Muscle of leg (tissue), 3 donors: ENCODE measurements at regions not wholly inside any gene's neighbourhood (a gene's known extent, or its start where the extent isn't known, plus 50 kb on each side); places are given as distances from the start of the nearest gene placed in this dataset.
"Not testable (repeated sequence)": the region's sequence is repeated elsewhere in the genome, so short reads cannot be mapped to it uniquely, and the experiment has no call there.

Source experiments
- DNase-seq: peaks from one replicate; pipeline ENCODE4 v3.0.0; 2013
- H3K27ac ChIP-seq: one replicate; pipeline ENCODE4 v1.5.1; 2013; ENCODE audit warnings: mild to moderate bottlenecking, low read length, control low read depth
- H3K27me3 ChIP-seq: one replicate; pipeline ENCODE4 v1.6.1; 2013; ENCODE audit warnings: low read length; ENCODE audit not compliant: control insufficient read depth, insufficient read depth
- H3K36me3 ChIP-seq: one replicate; pipeline ENCODE4 v1.6.1; 2013; ENCODE audit warnings: low read length; ENCODE audit not compliant: control insufficient read depth, insufficient read depth
- H3K4me1 ChIP-seq: one replicate; pipeline ENCODE4 v1.6.1; 2013; ENCODE audit warnings: low read length; ENCODE audit not compliant: control insufficient read depth, insufficient read depth
- H3K4me3 ChIP-seq: one replicate; pipeline ENCODE4 v1.5.1; 2013; ENCODE audit warnings: low read length, control low read depth
- H3K9me3 ChIP-seq: replicated peaks from 2 replicates; pipeline ENCODE4 v1.6.1; 2013; ENCODE audit warnings: low read depth, low read length; ENCODE audit not compliant: control insufficient read depth
- WGBS: methylation state at CpG from one replicate; pipeline ENCODE4 v1.1.5; 2013; ENCODE audit warnings: missing lambda C conversion rate; ENCODE audit not compliant: insufficient coverage; 5-methylcytosine and 5-hydroxymethylcytosine counted together

- Histone ChIP-seq H3K36me3 (no peaks in the 10 kb centered on the region), H3K4me1 (no peaks in the 10 kb centered on the region), H3K27me3 (no peaks in the 10 kb centered on the region), H3K27ac (no peak overlapping the region), H3K9me3 (no peaks in the 10 kb centered on the region), H3K4me3 (no peak overlapping the region)
- WGBS: 92% methylated on average over 6 of the region's 6 CpGs
- no peak for DNase-seq
Observed at GRCh38 chr21:17118638-17119384, 394.0 kb upstream of the CXADR start.

DNA sequence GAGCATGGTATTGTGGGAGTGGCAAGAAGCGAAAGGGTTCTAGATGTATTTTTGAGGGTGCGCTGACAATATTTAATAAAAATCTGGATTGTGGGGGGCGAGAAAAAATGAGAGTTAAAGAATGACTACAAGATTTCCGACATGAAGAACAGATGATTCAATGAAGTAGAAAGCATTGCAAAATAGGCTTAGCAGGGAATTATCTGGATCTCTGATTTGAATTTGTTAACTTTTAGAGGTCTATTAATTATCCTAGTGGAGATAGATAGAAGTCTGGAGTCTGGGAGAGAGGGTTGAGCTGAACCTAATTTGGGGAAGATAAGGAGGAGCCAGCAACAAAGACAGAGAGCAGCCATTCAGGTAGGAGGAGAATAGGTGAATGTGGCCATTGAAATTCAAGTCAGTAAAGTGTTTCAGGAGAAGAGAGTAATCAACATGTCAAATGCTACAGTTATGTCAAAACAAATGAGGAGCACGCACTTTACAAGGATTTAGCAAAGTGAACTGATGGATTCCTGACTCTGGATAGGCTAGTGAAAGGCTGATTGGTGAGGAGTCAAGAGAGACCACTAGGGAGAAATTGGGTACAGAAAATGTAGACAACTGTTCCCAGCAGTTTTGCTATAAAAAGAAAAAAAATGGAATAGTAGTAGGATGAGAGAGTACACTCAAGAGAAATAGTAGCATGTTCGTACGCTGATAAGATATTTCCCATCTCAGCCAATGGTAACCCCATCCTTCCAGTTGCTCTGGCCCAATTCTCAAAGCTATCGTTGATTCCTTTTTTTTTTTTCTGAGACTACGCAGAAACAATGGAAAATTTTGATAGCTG lies 393.2 kb upstream of the CXADR start:
- WGBS: 88% methylated on average over 5 of the region's 9 CpGs
- H3K36me3 ChIP-seq: no peaks in the 10 kb centered on the region
- no peaks in the 10 kb centered on the region for H3K9me3 ChIP-seq
- H3K4me3 ChIP-seq: no peak overlapping the region
- no peak for DNase-seq
- H3K27ac ChIP-seq: no peak overlapping the region
- no peaks in the 10 kb centered on the region for H3K4me1 ChIP-seq
- H3K27me3 ChIP-seq: no peaks in the 10 kb centered on the region

- H3K27ac ChIP-seq, H3K9me3 ChIP-seq, DNase-seq, H3K27me3 ChIP-seq, H3K4me3 ChIP-seq, H3K36me3 ChIP-seq, H3K4me1 ChIP-seq: not testable (repeated sequence)
- WGBS: no CpG with 5 or more reads among the region's 2 CpGs
Observed at GRCh38 chr21:17127395-17127794, 385.4 kb upstream of the CXADR start.

- no peak overlapping the region for H3K4me3 ChIP-seq
- H3K27me3 ChIP-seq: no peaks in the 10 kb centered on the region
- no peak for DNase-seq
- WGBS: 78% methylated on average over 1 of the region's 5 CpGs
- no peaks in the 10 kb centered on the region for H3K4me1 ChIP-seq
- H3K27ac ChIP-seq: no peak overlapping the region
- H3K36me3 ChIP-seq: no peaks in the 10 kb centered on the region
- H3K9me3 ChIP-seq: no peaks in the 10 kb centered on the region
Observed at GRCh38 chr21:17128132-17128531, 384.7 kb upstream of the CXADR start.

- not testable (repeated sequence) for H3K36me3 ChIP-seq, H3K4me3 ChIP-seq, H3K4me1 ChIP-seq, H3K27me3 ChIP-seq, H3K27ac ChIP-seq, H3K9me3 ChIP-seq
- 0% methylated on average over 1 of the region's 3 CpGs for WGBS
- DNase-seq: peak; percentile 56
Observed at GRCh38 chr21:17139159-17139558, 373.7 kb upstream of the CXADR start.

DNA sequence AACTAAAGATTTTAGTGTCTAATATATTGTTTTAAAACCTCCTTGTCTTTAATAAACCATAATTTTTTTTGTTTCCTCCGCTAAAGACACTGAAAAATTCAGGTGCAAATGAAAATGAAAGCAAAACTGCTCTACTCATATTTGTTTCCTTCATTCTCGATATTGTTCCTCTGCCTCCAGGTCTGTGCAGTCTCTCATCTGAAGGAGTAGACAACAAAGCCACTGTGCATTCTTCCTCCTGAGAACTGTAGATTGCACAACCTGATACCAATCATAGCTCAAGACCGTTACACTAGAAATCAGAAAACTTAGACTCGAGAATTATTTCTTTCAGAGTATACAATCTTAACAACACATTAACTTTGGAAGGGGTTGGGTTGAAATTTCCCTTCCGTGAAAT lies 373.1 kb upstream of the CXADR start:
- no peak overlapping the region for H3K27ac ChIP-seq
- H3K36me3 ChIP-seq: no peaks in the 10 kb centered on the region
- no peak overlapping the region for H3K4me3 ChIP-seq
- no peaks in the 10 kb centered on the region for H3K9me3 ChIP-seq
- H3K27me3 ChIP-seq: no peaks in the 10 kb centered on the region
- peak; percentile 37 for DNase-seq
- WGBS: no CpG with 5 or more reads among the region's 5 CpGs
- H3K4me1 ChIP-seq: no peaks in the 10 kb centered on the region

DNA sequence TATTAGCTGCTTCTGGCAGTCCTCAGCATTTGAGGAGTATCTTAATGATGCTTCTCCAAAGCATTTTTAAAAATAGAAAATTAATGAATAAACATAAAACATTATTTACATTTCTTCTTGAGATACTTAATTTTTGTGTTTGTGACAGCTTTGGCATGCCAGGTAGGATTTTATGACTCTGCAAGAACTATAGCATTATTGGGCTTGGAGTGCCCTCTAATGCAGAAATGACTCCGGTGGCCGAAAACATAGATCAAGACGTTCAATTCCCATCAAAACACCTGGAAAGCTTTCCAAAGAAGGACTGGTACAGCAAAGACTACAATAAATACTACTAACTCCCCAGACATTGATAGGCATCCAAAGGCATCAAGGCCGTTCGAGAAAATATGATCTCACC lies 366.4 kb upstream of the CXADR start:
- no peaks in the 10 kb centered on the region for H3K27me3 ChIP-seq
- H3K4me3 ChIP-seq: no peak overlapping the region
- H3K4me1 ChIP-seq: no peaks in the 10 kb centered on the region
- no peak overlapping the region for H3K27ac ChIP-seq
- WGBS: 67% methylated on average over 2 of the region's 5 CpGs
- DNase-seq: no peak
- no peaks in the 10 kb centered on the region for H3K9me3 ChIP-seq
- H3K36me3 ChIP-seq: no peaks in the 10 kb centered on the region

DNA sequence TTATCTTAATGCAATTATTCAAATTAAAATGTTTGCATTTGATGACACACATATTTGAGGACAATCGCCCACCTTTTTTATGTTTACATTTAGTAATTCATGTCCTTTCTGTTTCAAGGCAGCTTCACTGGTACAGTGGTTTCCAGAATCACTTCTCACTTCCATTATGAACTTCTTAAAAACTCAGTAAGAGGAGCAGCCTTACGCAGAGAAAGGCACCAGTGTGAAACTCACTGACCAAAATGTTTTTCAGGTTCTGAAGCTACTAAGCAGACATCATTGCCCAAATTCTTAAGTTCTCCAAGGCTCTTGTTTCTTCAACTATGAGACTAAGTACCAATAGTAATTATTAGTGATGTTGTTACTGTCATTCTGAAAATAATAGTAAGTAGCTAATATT lies 353.1 kb upstream of the CXADR start:
- no CpG with 5 or more reads among the region's 2 CpGs for WGBS
- no peaks in the 10 kb centered on the region for H3K27me3 ChIP-seq

GRCh38 chr21:17185674-17186073 lies 327.2 kb upstream of the CXADR start:
- H3K27ac ChIP-seq: no peak overlapping the region
- H3K4me1 ChIP-seq: no peaks in the 10 kb centered on the region
- DNase-seq: no peak
- peaks cover 11% of the 10 kb centered on the region for H3K9me3 ChIP-seq
- no peaks in the 10 kb centered on the region for H3K36me3 ChIP-seq
- no CpG with 5 or more reads among the region's 3 CpGs for WGBS
- H3K4me3 ChIP-seq: no peak overlapping the region
- H3K27me3 ChIP-seq: no peaks in the 10 kb centered on the region

More for the DNA sequence above, 353.1 kb upstream of the CXADR start:
- DNase-seq: no peak
- H3K9me3 ChIP-seq: no peaks in the 10 kb centered on the region
- no peak overlapping the region for H3K27ac ChIP-seq
- H3K36me3 ChIP-seq: no peaks in the 10 kb centered on the region
- H3K4me3 ChIP-seq: no peak overlapping the region
- H3K4me1 ChIP-seq: no peaks in the 10 kb centered on the region

DNA sequence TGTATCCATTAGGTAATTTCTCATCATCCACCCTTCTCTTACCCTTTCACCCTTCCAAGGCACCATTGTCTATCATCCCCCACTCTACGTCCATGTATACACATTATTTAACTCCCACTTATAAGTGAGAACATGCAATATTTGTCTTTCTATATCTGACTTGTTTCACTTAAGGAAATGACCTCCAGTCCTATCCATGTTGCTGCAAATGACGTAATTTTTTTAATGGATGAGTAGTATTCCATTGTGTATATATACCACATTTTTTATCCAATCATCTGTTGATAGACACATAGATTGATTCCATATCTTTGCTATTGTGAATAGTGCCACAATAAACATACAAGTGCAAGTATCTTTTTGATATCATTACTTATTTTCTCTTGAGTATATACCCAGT lies 322.9 kb upstream of the CXADR start:
- no peaks in the 10 kb centered on the region for H3K4me1 ChIP-seq
- no peaks in the 10 kb centered on the region for H3K27me3 ChIP-seq
- no peak overlapping the region for H3K4me3 ChIP-seq
- no CpG with 5 or more reads among the region's 2 CpGs for WGBS
- no peak overlapping the region for H3K27ac ChIP-seq
- no peak for DNase-seq
- H3K36me3 ChIP-seq: no peaks in the 10 kb centered on the region
- peaks cover 15% of the 10 kb centered on the region for H3K9me3 ChIP-seq
